Neural progenitor cell (in vitro differentiated cells): ENCODE measurements at regions not wholly inside any gene's neighbourhood (a gene's known extent, or its start where the extent isn't known, plus 50 kb on each side); places are given as distances from the start of the nearest gene placed in this dataset.
"Not testable (repeated sequence)": the region's sequence is repeated elsewhere in the genome, so short reads cannot be mapped to it uniquely, and the experiment has no call there.

ENCODE experiments used
- DNase-seq: peaks from one replicate; pipeline ENCODE4 v3.0.0-alpha.2; 2016; ENCODE audit warnings: low spot score
- H2AFZ ChIP-seq: fragments of 200-600 bp; sonication (generic); replicated peaks from 2 replicates; pipeline ENCODE4 v1.6.1; 2016; ENCODE audit warnings: antibody characterized with exemption
- H3F3A ChIP-seq: fragments of 200-600 bp; sonication (generic); 2 replicates; pipeline ENCODE4 v1.6.1; 2016; ENCODE audit warnings: antibody characterized with exemption, low read depth
- H3K27ac ChIP-seq: fragments of 200-600 bp; sonication (generic); 2 replicates; pipeline ENCODE4 v1.5.1; 2016; ENCODE audit warnings: mild to moderate bottlenecking
- H3K27me3 ChIP-seq: fragments of 200-600 bp; sonication (generic); 2 replicates; pipeline ENCODE4 v1.6.1; 2016; ENCODE audit warnings: mild to moderate bottlenecking, moderate library complexity
- H3K36me3 ChIP-seq: fragments of 200-600 bp; sonication (generic); 2 replicates; pipeline ENCODE4 v1.5.1; 2016
- H3K4me1 ChIP-seq: fragments of 200-600 bp; sonication (generic); 2 replicates; pipeline ENCODE4 v1.6.1; 2016; ENCODE audit warnings: mixed run types
- H3K4me2 ChIP-seq: fragments of 200-600 bp; sonication (generic); 2 replicates; pipeline ENCODE4 v1.6.1; 2016
- H3K4me3 ChIP-seq: fragments of 200-600 bp; sonication (generic); 2 replicates; pipeline ENCODE4 v1.5.1; 2016
- H3K79me2 ChIP-seq: fragments of 200-600 bp; sonication (generic); 2 replicates; pipeline ENCODE4 v1.6.1; 2016; ENCODE audit warnings: low read depth
- H3K9ac ChIP-seq: fragments of 200-600 bp; sonication (generic); 2 replicates; pipeline ENCODE4 v1.6.1; 2016
- H3K9me3 ChIP-seq: fragments of 200-600 bp; sonication (generic); 2 replicates; pipeline ENCODE4 v1.5.1; 2016; ENCODE audit warnings: low read depth
- H4K20me1 ChIP-seq: fragments of 200-600 bp; sonication (generic); 2 replicates; pipeline ENCODE4 v1.6.1; 2016; ENCODE audit warnings: low read depth
- H3K27ac Mint-ChIP-seq: 3 replicates; pipeline ENCODE4 v1.8.0; 2021; ENCODE audit warnings: mixed read lengths
- H3K27me3 Mint-ChIP-seq: 2 replicates; pipeline ENCODE4 v1.8.0; 2022; ENCODE audit warnings: low read depth, mild to moderate bottlenecking, inconsistent platforms, moderate library complexity, mixed read lengths; ENCODE audit not compliant: insufficient read depth
- H3K36me3 Mint-ChIP-seq: 3 replicates; pipeline ENCODE4 v1.8.0; 2021; ENCODE audit warnings: mixed read lengths
- H3K4me1 Mint-ChIP-seq: 3 replicates; pipeline ENCODE4 v1.8.0; 2021; ENCODE audit warnings: mixed read lengths
- H3K4me3 Mint-ChIP-seq: 3 replicates; pipeline ENCODE4 v1.8.0; 2021; ENCODE audit warnings: mild to moderate bottlenecking, moderate library complexity, mixed read lengths
- H3K9me3 Mint-ChIP-seq: 3 replicates; pipeline ENCODE4 v1.8.0; 2020; ENCODE audit warnings: mixed read lengths
- CTCF ChIP-seq: fragments of 200-600 bp; sonication (generic); IDR thresholded peaks from 2 replicates; pipeline ENCODE4 v1.5.1; 2017; ENCODE audit warnings: antibody characterized with exemption, mild to moderate bottlenecking
- EZH2 ChIP-seq: fragments of 200-600 bp; sonication (generic); IDR thresholded peaks from 2 replicates; pipeline ENCODE4 v1.6.1; 2017; ENCODE audit warnings: antibody characterized with exemption, mild to moderate bottlenecking, moderate library complexity
- EZH2phosphoT487 ChIP-seq: fragments of 200-600 bp; sonication (generic); IDR thresholded peaks from 2 replicates; pipeline ENCODE4 v1.6.1; 2017; ENCODE audit warnings: antibody characterized with exemption

GRCh38 chr3:81995329-81995728 is 233.9 kb upstream of the GBE1 start:
- H3K9me3 Mint-ChIP-seq = peaks cover 6% of the 10 kb centered on the region
- Histone ChIP-seq H3K4me2 (no peak overlapping the region), H3K4me3 (no peak overlapping the region), H2AFZ (no peak overlapping the region), H3K27me3 (no peaks in the 10 kb centered on the region), H3K4me1 (no peaks in the 10 kb centered on the region), H3K9me3 (no peaks in the 10 kb centered on the region), H3F3A (no peaks in the 10 kb centered on the region), H4K20me1 (no peaks in the 10 kb centered on the region), H3K9ac (no peak overlapping the region), H3K36me3 (no peaks in the 10 kb centered on the region), H3K79me2 (no peaks in the 10 kb centered on the region), H3K27ac (no peak overlapping the region)
- H3K27ac Mint-ChIP-seq = no peak overlapping the region
- no peaks in the 10 kb centered on the region for H3K4me1 Mint-ChIP-seq
- DNase-seq = no peak
- H3K36me3 Mint-ChIP-seq = no peaks in the 10 kb centered on the region
- H3K27me3 Mint-ChIP-seq = no peaks in the 10 kb centered on the region
- no peak overlapping the region for H3K4me3 Mint-ChIP-seq
- no peak for TF ChIP-seq EZH2phosphoT487
- no peak for TF ChIP-seq EZH2
- TF ChIP-seq CTCF = peak; percentile 20

- Histone ChIP-seq H3K27ac (no peak overlapping the region), H3K4me3 (no peak overlapping the region), H3K9ac (no peak overlapping the region), H3K36me3 (no peaks in the 10 kb centered on the region), H3K4me1 (no peaks in the 10 kb centered on the region), H3F3A (no peaks in the 10 kb centered on the region), H3K9me3 (no peaks in the 10 kb centered on the region), H3K4me2 (no peak overlapping the region), H3K79me2 (no peaks in the 10 kb centered on the region), H4K20me1 (no peaks in the 10 kb centered on the region), H3K27me3 (no peaks in the 10 kb centered on the region), H2AFZ (no peak overlapping the region)
- peaks cover 5% of the 10 kb centered on the region for H3K9me3 Mint-ChIP-seq
- H3K4me1 Mint-ChIP-seq = no peaks in the 10 kb centered on the region
- DNase-seq = no peak
- H3K36me3 Mint-ChIP-seq = no peaks in the 10 kb centered on the region
- no peaks in the 10 kb centered on the region for H3K27me3 Mint-ChIP-seq
- no peak overlapping the region for H3K27ac Mint-ChIP-seq
- TF ChIP-seq CTCF (no peak), EZH2phosphoT487 (no peak), EZH2 (no peak)
- no peak overlapping the region for H3K4me3 Mint-ChIP-seq
Observed at GRCh38 chr3:81989758-81990157, 228.3 kb upstream of the GBE1 start.

- no peak overlapping the region for H3K4me3 ChIP-seq
- no peak overlapping the region for H3K4me3 Mint-ChIP-seq
- no peak for TF ChIP-seq CTCF
- no peaks in the 10 kb centered on the region for H3K36me3 ChIP-seq
- H3K9ac ChIP-seq = no peak overlapping the region
- H4K20me1 ChIP-seq = no peaks in the 10 kb centered on the region
- H3K9me3 Mint-ChIP-seq = peaks cover 5% of the 10 kb centered on the region
- H3K4me1 ChIP-seq = no peaks in the 10 kb centered on the region
- no peaks in the 10 kb centered on the region for H3K36me3 Mint-ChIP-seq
- no peak for DNase-seq
- no peaks in the 10 kb centered on the region for H3K27me3 Mint-ChIP-seq
- no peaks in the 10 kb centered on the region for H3K27me3 ChIP-seq
- no peak overlapping the region for H3K27ac ChIP-seq
- H3K4me2 ChIP-seq = no peak overlapping the region
- H2AFZ ChIP-seq = no peak overlapping the region
- H3K27ac Mint-ChIP-seq = no peak overlapping the region
- no peaks in the 10 kb centered on the region for H3K4me1 Mint-ChIP-seq
- no peaks in the 10 kb centered on the region for H3K9me3 ChIP-seq
- no peaks in the 10 kb centered on the region for H3F3A ChIP-seq
- H3K79me2 ChIP-seq = no peaks in the 10 kb centered on the region
Observed at GRCh38 chr3:81989274-81989673, 227.8 kb upstream of the GBE1 start.

DNA sequence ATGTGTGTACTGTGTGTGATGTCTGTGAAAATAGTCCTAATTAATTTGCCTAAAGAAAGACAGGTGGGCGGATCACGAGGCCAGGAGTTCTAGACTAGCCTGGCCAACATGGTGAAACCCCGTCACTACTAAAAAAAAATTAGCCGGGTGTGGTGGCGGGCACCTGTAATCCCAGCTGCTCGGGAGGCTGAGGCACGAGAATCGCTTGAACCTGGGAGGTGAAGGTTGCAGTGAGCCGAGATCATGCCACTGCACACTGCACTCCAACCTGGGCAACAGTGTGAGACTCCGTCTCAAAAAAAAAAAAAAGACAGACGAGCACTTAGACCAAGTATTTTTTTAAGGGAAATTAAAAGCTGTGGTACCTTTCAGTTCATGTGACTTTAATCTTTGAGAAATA is 226.0 kb upstream of the GBE1 start:
- not testable (repeated sequence) for H3K9ac ChIP-seq, H3K9me3 ChIP-seq, H3K4me3 Mint-ChIP-seq, H2AFZ ChIP-seq, H3K36me3 Mint-ChIP-seq, H3K27ac ChIP-seq, DNase-seq, H3K9me3 Mint-ChIP-seq, H3K4me1 Mint-ChIP-seq, H3K4me2 ChIP-seq, H3K27me3 ChIP-seq, H3K36me3 ChIP-seq, H3K4me3 ChIP-seq, H4K20me1 ChIP-seq, H3K27me3 Mint-ChIP-seq, H3K79me2 ChIP-seq, H3K27ac Mint-ChIP-seq, H3F3A ChIP-seq, H3K4me1 ChIP-seq
